ENCODE measurements at regions not wholly inside any gene's neighbourhood (a gene's known extent, or its start where the extent isn't known, plus 50 kb on each side); places are given as distances from the start of the nearest gene placed in this dataset.

DNA sequence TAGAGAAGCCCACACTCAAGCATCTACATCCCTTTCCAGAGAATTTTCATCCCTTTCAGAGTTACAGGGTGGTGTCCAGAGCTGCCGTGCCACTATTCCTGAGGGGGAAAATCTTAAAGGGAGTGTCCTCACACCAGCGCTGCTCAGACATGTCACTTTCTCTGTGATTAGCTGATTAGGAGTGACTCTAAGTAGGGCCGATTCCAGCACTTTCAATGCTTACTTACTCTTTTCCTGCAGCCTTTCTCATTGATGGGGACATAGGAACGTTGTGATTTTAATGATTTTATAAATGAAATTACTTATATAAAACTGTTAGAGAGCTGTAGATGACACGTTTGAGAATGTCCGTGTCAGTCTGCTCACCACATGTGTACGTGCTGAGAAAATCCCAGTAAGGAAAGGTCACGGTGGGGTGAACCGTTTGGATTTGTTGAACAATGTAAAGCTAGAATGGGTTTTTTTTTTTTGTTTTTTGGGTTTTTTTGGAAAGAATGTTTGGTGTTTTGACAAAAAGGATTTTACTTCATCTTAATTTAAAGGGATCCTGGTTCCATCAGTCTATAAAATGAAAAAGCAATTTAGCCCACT is 56.6 kb upstream of the SPATA13 start:
- TF ChIP-seq CTCF (IDR thresholded peaks at IDR 0.05; ENCODE audit: insufficient read depth, low read length, poor library complexity, severe bottlenecking) (no peak), EZH2phosphoT487 (conservative IDR thresholded peaks at IDR 0.05; ENCODE audit: low read length) (no peak)
